ENCODE measurements at regions not wholly inside any gene's neighbourhood (a gene's known extent, or its start where the extent isn't known, plus 50 kb on each side); places are given as distances from the start of the nearest gene placed in this dataset.

DNA sequence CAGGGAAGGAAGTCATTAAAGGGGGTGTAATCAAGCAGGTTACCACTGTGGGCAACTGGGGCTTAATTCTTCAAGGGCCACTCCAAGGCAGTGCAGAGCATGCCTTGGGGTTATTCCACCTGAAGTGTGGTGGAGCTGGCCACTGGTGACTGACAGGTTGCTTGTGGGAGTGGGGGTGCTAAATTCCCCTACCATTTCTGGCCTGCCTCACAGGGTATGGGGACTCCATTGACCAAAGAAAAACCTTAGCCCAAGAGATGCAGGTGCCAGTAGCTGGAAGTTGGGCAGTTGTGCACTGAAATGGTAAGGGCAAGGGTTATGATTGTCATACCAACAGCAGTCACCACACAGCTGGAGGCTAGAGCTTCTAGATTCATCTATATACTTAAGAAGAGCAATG lies 93.4 kb downstream of the ZNF621 start:
- Histone ChIP-seq H3K27ac (ENCODE audit: low read length) (no peak overlapping the region), H3K4me3 (ENCODE audit: low read depth in 2 of 2, low read length in 2 of 2) (no peak overlapping the region), H3K36me3 (ENCODE audit: control insufficient read depth, insufficient read depth, low read length) (no peaks in the 10 kb centered on the region), H3K4me1 (ENCODE audit: control insufficient read depth, insufficient read depth, low read length) (no peaks in the 10 kb centered on the region), H3K9me3 (ENCODE audit: control insufficient read depth, insufficient read depth, low read depth, low read length) (no peaks in the 10 kb centered on the region), H3K27me3 (ENCODE audit: control insufficient read depth, insufficient read depth, low read length) (no peaks in the 10 kb centered on the region)
- no peak for ATAC-seq
- in situ Hi-C loops (cut with HindIII; ENCODE audit: low pct_unique_long_range_greater_than_20kb, low sequenced_read_pairs) (no loop called here), intact Hi-C loops (cut with micrococcal nuclease; ENCODE audit: unreplicated experiment) (no loop called here)
- BruUV-seq (replicated peaks), result no TSS peak
- DNase-seq (ENCODE audit: low read depth, low spot score), result no peak
- ChIA-PET POLR2A (interaction anchor here (0.6 kb wide), 1 partner anchor 264 kb away, joined by 5 read pairs; no protein-coding TSS in a partner anchor), CTCF (no interaction called here)
- no peak for TF ChIP-seq TCF7L2 (IDR thresholded peaks at IDR 0.05; ENCODE audit: low read depth, low read length)
- TF ChIP-seq CTCF (IDR thresholded peaks at IDR 0.05), result no peak
- TF ChIP-seq SIN3A (IDR thresholded peaks at IDR 0.05; ENCODE audit: borderline replicate concordance, insufficient read depth, low read depth, low read length), result no peak
- no peak for TF ChIP-seq REST (IDR thresholded peaks at IDR 0.05; ENCODE audit: insufficient read depth in 1 of 2, low read depth in 2 of 2, low read length in 1 of 2)
- no peak for TF ChIP-seq POLR2AphosphoS5 (IDR thresholded peaks at IDR 0.05; ENCODE audit: low read depth, low read length)

GRCh38 chr3:40620151-40620550 lies 95.4 kb downstream of the ZNF621 start:
- no peak for ATAC-seq
- Histone ChIP-seq H3K4me1 (ENCODE audit: control insufficient read depth, insufficient read depth, low read length) (no peaks in the 10 kb centered on the region), H3K36me3 (ENCODE audit: control insufficient read depth, insufficient read depth, low read length) (no peaks in the 10 kb centered on the region), H3K27me3 (ENCODE audit: control insufficient read depth, insufficient read depth, low read length) (no peaks in the 10 kb centered on the region), H3K9me3 (ENCODE audit: control insufficient read depth, insufficient read depth, low read depth, low read length) (no peaks in the 10 kb centered on the region), H3K27ac (ENCODE audit: low read length) (no peak overlapping the region), H3K4me3 (ENCODE audit: low read depth in 2 of 2, low read length in 2 of 2) (no peak overlapping the region)
- TF ChIP-seq TCF7L2 (IDR thresholded peaks at IDR 0.05; ENCODE audit: low read depth, low read length), result no peak
- TF ChIP-seq REST (IDR thresholded peaks at IDR 0.05; ENCODE audit: insufficient read depth in 1 of 2, low read depth in 2 of 2, low read length in 1 of 2), result no peak
- TF ChIP-seq SIN3A (IDR thresholded peaks at IDR 0.05; ENCODE audit: borderline replicate concordance, insufficient read depth, low read depth, low read length), result no peak
- ChIA-PET POLR2A (no interaction called here), CTCF (no interaction called here)
- DNase-seq (ENCODE audit: low read depth, low spot score), result no peak
- in situ Hi-C loops (cut with HindIII; ENCODE audit: low pct_unique_long_range_greater_than_20kb, low sequenced_read_pairs) (no loop called here), intact Hi-C loops (cut with micrococcal nuclease; ENCODE audit: unreplicated experiment) (no loop called here)
- no TSS peak for BruUV-seq (replicated peaks)
